ENCODE measurements at regions not wholly inside any gene's neighbourhood (a gene's known extent, or its start where the extent isn't known, plus 50 kb on each side); places are given as distances from the start of the nearest gene placed in this dataset.
"Not testable (repeated sequence)": the region's sequence is repeated elsewhere in the genome, so short reads cannot be mapped to it uniquely, and the experiment has no call there.

GRCh38 chr4:66095065-66095464 lies 424.8 kb upstream of the EPHA5 start:
- no peak for DNase-seq

- no peak for DNase-seq
Measured at GRCh38 chr4:66094070-66094469, 423.8 kb upstream of the EPHA5 start.

GRCh38 chr4:66091786-66092185 lies 421.5 kb upstream of the EPHA5 start:
- no peak for DNase-seq

- no peak for DNase-seq
Measured at GRCh38 chr4:66073961-66074360, 403.7 kb upstream of the EPHA5 start.

GRCh38 chr4:66071911-66072310 lies 401.6 kb upstream of the EPHA5 start:
- no peak for DNase-seq

- no peak for DNase-seq
Measured at GRCh38 chr4:66062921-66063320, 392.6 kb upstream of the EPHA5 start.

- DNase-seq = no peak
Measured at GRCh38 chr4:66062044-66062443, 391.8 kb upstream of the EPHA5 start.

GRCh38 chr4:66059556-66059955 lies 389.3 kb upstream of the EPHA5 start:
- no peak for DNase-seq

GRCh38 chr4:66059136-66059535 lies 388.8 kb upstream of the EPHA5 start:
- no peak for DNase-seq

GRCh38 chr4:66055999-66056398 lies 385.7 kb upstream of the EPHA5 start:
- DNase-seq = no peak

- DNase-seq = no peak
Measured at GRCh38 chr4:66052426-66052825, 382.1 kb upstream of the EPHA5 start.

- no peak for DNase-seq
Measured at GRCh38 chr4:66048861-66049260, 378.6 kb upstream of the EPHA5 start.

GRCh38 chr4:66045913-66046312 lies 375.6 kb upstream of the EPHA5 start:
- no peak for DNase-seq

- DNase-seq = no peak
Measured at GRCh38 chr4:66035701-66036100, 365.4 kb upstream of the EPHA5 start.

GRCh38 chr4:66034671-66035070 lies 364.4 kb upstream of the EPHA5 start:
- DNase-seq = no peak

- no peak for DNase-seq
Measured at GRCh38 chr4:66034262-66034661, 364.0 kb upstream of the EPHA5 start.

GRCh38 chr4:66032571-66032970 lies 362.3 kb upstream of the EPHA5 start:
- DNase-seq = no peak

- DNase-seq = no peak
Measured at GRCh38 chr4:66028668-66029067, 358.4 kb upstream of the EPHA5 start.

GRCh38 chr4:66023061-66023460 lies 352.8 kb upstream of the EPHA5 start:
- DNase-seq = no peak

- no peak for DNase-seq
Measured at GRCh38 chr4:66017671-66018070, 347.4 kb upstream of the EPHA5 start.

- DNase-seq = no peak
Measured at GRCh38 chr4:66016240-66016639, 346.0 kb upstream of the EPHA5 start.

- no peak for DNase-seq
Measured at GRCh38 chr4:66014146-66014765, 344.0 kb upstream of the EPHA5 start.

GRCh38 chr4:66000510-66001117 lies 330.3 kb upstream of the EPHA5 start:
- no peak for DNase-seq

GRCh38 chr4:65999518-65999871 lies 329.2 kb upstream of the EPHA5 start:
- no peak for DNase-seq

GRCh38 chr4:65998807-65999517 lies 328.7 kb upstream of the EPHA5 start:
- not testable (repeated sequence) for DNase-seq

Measured in activated CD4-positive, CD25-positive, alpha-beta regulatory T cell (primary cell).